A673 (cell line): ENCODE measurements at regions not wholly inside any gene's neighbourhood (a gene's known extent, or its start where the extent isn't known, plus 50 kb on each side); places are given as distances from the start of the nearest gene placed in this dataset.

Experiments used
- CTCF ChIP-seq: fragments of 300-800, 200-600 bp; sonication (generic); conservative IDR thresholded peaks from 2 replicates; pipeline ENCODE4 v1.5.1; 2017; ENCODE audit warnings: low read depth, mild to moderate bottlenecking, antibody characterized with exemption, low read length, moderate library complexity, mixed read lengths
- EZH2 ChIP-seq: fragments of 200-600 bp; sonication (generic); IDR thresholded peaks from 2 replicates; pipeline ENCODE4 v1.6.1; 2017; ENCODE audit warnings: borderline replicate concordance, low read depth, mild to moderate bottlenecking, mixed read lengths, antibody characterized with exemption, low read length; ENCODE audit not compliant: poor library complexity, severe bottlenecking

- TF ChIP-seq CTCF: no peak
- no peak for TF ChIP-seq EZH2
Observed at GRCh38 chr18:55932675-55933074, 344.7 kb upstream of the TCF4 start.
